ENCODE measurements at regions not wholly inside any gene's neighbourhood (a gene's known extent, or its start where the extent isn't known, plus 50 kb on each side); places are given as distances from the start of the nearest gene placed in this dataset.

GRCh38 chr15:96559631-96560030 is 229.1 kb downstream of the NR2F2 start:
- no peaks in the 10 kb centered on the region for H3K4me1 Mint-ChIP-seq
- no peaks in the 10 kb centered on the region for H3K27me3 Mint-ChIP-seq
- H3K4me3 Mint-ChIP-seq: no peak overlapping the region
- DNase-seq (no peak), ATAC-seq (no peak)
- H3K9me3 ChIP-seq (ENCODE audit: control insufficient read depth, low read length, poor library complexity, severe bottlenecking): no peaks in the 10 kb centered on the region
- H3K27ac Mint-ChIP-seq: no peak overlapping the region
- no peaks in the 10 kb centered on the region for H3K36me3 Mint-ChIP-seq (ENCODE audit: low read depth)

GRCh38 chr15:96560246-96560895 is 229.9 kb downstream of the NR2F2 start:
- DNase-seq (no peak), ATAC-seq (no peak)
- H3K27me3 Mint-ChIP-seq: no peaks in the 10 kb centered on the region
- H3K36me3 Mint-ChIP-seq (ENCODE audit: low read depth): no peaks in the 10 kb centered on the region
- no peaks in the 10 kb centered on the region for H3K9me3 ChIP-seq (ENCODE audit: control insufficient read depth, low read length, poor library complexity, severe bottlenecking)
- H3K4me1 Mint-ChIP-seq: no peaks in the 10 kb centered on the region
- H3K4me3 Mint-ChIP-seq: no peak overlapping the region
- H3K27ac Mint-ChIP-seq: no peak overlapping the region

- ATAC-seq (no peak), DNase-seq (no peak)
- H3K36me3 Mint-ChIP-seq (ENCODE audit: low read depth): no peaks in the 10 kb centered on the region
- H3K27ac Mint-ChIP-seq: no peak overlapping the region
- no peak overlapping the region for H3K4me3 Mint-ChIP-seq
- no peaks in the 10 kb centered on the region for H3K9me3 ChIP-seq (ENCODE audit: control insufficient read depth, low read length, poor library complexity, severe bottlenecking)
- no peaks in the 10 kb centered on the region for H3K27me3 Mint-ChIP-seq
- no peaks in the 10 kb centered on the region for H3K4me1 Mint-ChIP-seq
These were observed 231.1 kb downstream of the NR2F2 start for GRCh38 chr15:96561593-96561992.

GRCh38 chr15:96564546-96564945 is 234.0 kb downstream of the NR2F2 start:
- no peak overlapping the region for H3K4me3 Mint-ChIP-seq
- H3K9me3 ChIP-seq (ENCODE audit: control insufficient read depth, low read length, poor library complexity, severe bottlenecking): no peaks in the 10 kb centered on the region
- H3K4me1 Mint-ChIP-seq: no peaks in the 10 kb centered on the region
- H3K36me3 Mint-ChIP-seq (ENCODE audit: low read depth): no peaks in the 10 kb centered on the region
- ATAC-seq (no peak), DNase-seq (no peak)
- H3K27me3 Mint-ChIP-seq: no peaks in the 10 kb centered on the region
- H3K27ac Mint-ChIP-seq: no peak overlapping the region

- H3K4me3 Mint-ChIP-seq: no peak overlapping the region
- H3K9me3 ChIP-seq (ENCODE audit: control insufficient read depth, low read length, poor library complexity, severe bottlenecking): no peaks in the 10 kb centered on the region
- DNase-seq (no peak), ATAC-seq (no peak)
- no peaks in the 10 kb centered on the region for H3K27me3 Mint-ChIP-seq
- no peaks in the 10 kb centered on the region for H3K4me1 Mint-ChIP-seq
- no peaks in the 10 kb centered on the region for H3K36me3 Mint-ChIP-seq (ENCODE audit: low read depth)
- no peak overlapping the region for H3K27ac Mint-ChIP-seq
These were observed 234.8 kb downstream of the NR2F2 start for GRCh38 chr15:96565266-96565665.

GRCh38 chr15:96574782-96575181 is 244.3 kb downstream of the NR2F2 start:
- no peak overlapping the region for H3K27ac Mint-ChIP-seq
- no peaks in the 10 kb centered on the region for H3K4me1 Mint-ChIP-seq
- H3K4me3 Mint-ChIP-seq: no peak overlapping the region
- DNase-seq (no peak), ATAC-seq (no peak)
- no peaks in the 10 kb centered on the region for H3K27me3 Mint-ChIP-seq
- H3K36me3 Mint-ChIP-seq (ENCODE audit: low read depth): no peaks in the 10 kb centered on the region
- no peaks in the 10 kb centered on the region for H3K9me3 ChIP-seq (ENCODE audit: control insufficient read depth, low read length, poor library complexity, severe bottlenecking)

- DNase-seq (no peak), ATAC-seq (no peak)
- no peaks in the 10 kb centered on the region for H3K9me3 ChIP-seq (ENCODE audit: control insufficient read depth, low read length, poor library complexity, severe bottlenecking)
- Mint-ChIP-seq H3K4me1 (no peaks in the 10 kb centered on the region), H3K27ac (no peak overlapping the region), H3K27me3 (no peaks in the 10 kb centered on the region), H3K4me3 (no peak overlapping the region), H3K36me3 (ENCODE audit: low read depth) (no peaks in the 10 kb centered on the region)
These were observed 246.1 kb downstream of the NR2F2 start for GRCh38 chr15:96576596-96576995.

GRCh38 chr15:96578393-96578792 is 247.9 kb downstream of the NR2F2 start:
- Mint-ChIP-seq H3K27ac (no peak overlapping the region), H3K4me3 (no peak overlapping the region), H3K27me3 (no peaks in the 10 kb centered on the region), H3K4me1 (no peaks in the 10 kb centered on the region), H3K36me3 (ENCODE audit: low read depth) (no peaks in the 10 kb centered on the region)
- H3K9me3 ChIP-seq (ENCODE audit: control insufficient read depth, low read length, poor library complexity, severe bottlenecking): no peaks in the 10 kb centered on the region
- DNase-seq (no peak), ATAC-seq (no peak)

- Mint-ChIP-seq H3K4me3 (no peak overlapping the region), H3K4me1 (no peaks in the 10 kb centered on the region), H3K27me3 (no peaks in the 10 kb centered on the region), H3K36me3 (ENCODE audit: low read depth) (no peaks in the 10 kb centered on the region), H3K27ac (no peak overlapping the region)
- no peak for DNase-seq
- no peak for ATAC-seq
- H3K9me3 ChIP-seq (ENCODE audit: control insufficient read depth, low read length, poor library complexity, severe bottlenecking): no peaks in the 10 kb centered on the region
These were observed 250.9 kb downstream of the NR2F2 start for GRCh38 chr15:96581371-96581770.

GRCh38 chr15:96582473-96582872 is 252.0 kb downstream of the NR2F2 start:
- ATAC-seq (no peak), DNase-seq (no peak)
- H3K4me3 Mint-ChIP-seq: no peak overlapping the region
- no peaks in the 10 kb centered on the region for H3K4me1 Mint-ChIP-seq
- H3K27me3 Mint-ChIP-seq: no peaks in the 10 kb centered on the region
- no peaks in the 10 kb centered on the region for H3K9me3 ChIP-seq (ENCODE audit: control insufficient read depth, low read length, poor library complexity, severe bottlenecking)
- H3K27ac Mint-ChIP-seq: no peak overlapping the region
- H3K36me3 Mint-ChIP-seq (ENCODE audit: low read depth): no peaks in the 10 kb centered on the region

GRCh38 chr15:96583671-96584070 is 253.2 kb downstream of the NR2F2 start:
- no peak for DNase-seq
- H3K4me1 Mint-ChIP-seq: no peaks in the 10 kb centered on the region
- H3K27ac Mint-ChIP-seq: no peak overlapping the region
- no peak for ATAC-seq
- H3K4me3 Mint-ChIP-seq: no peak overlapping the region
- H3K9me3 ChIP-seq (ENCODE audit: control insufficient read depth, low read length, poor library complexity, severe bottlenecking): no peaks in the 10 kb centered on the region
- no peaks in the 10 kb centered on the region for H3K27me3 Mint-ChIP-seq
- H3K36me3 Mint-ChIP-seq (ENCODE audit: low read depth): no peaks in the 10 kb centered on the region

GRCh38 chr15:96585484-96586386 is 255.2 kb downstream of the NR2F2 start:
- Mint-ChIP-seq H3K36me3 (ENCODE audit: low read depth) (no peaks in the 10 kb centered on the region), H3K4me1 (no peaks in the 10 kb centered on the region), H3K27me3 (peaks cover under 1% of the 10 kb centered on the region), H3K27ac (no peak overlapping the region), H3K4me3 (no peak overlapping the region)
- no peaks in the 10 kb centered on the region for H3K9me3 ChIP-seq (ENCODE audit: control insufficient read depth, low read length, poor library complexity, severe bottlenecking)
- ATAC-seq (no peak), DNase-seq (no peak)

GRCh38 chr15:96586901-96587300 is 256.4 kb downstream of the NR2F2 start:
- Mint-ChIP-seq H3K27me3 (peaks cover 6% of the 10 kb centered on the region), H3K4me3 (no peak overlapping the region), H3K4me1 (no peaks in the 10 kb centered on the region), H3K27ac (no peak overlapping the region), H3K36me3 (ENCODE audit: low read depth) (no peaks in the 10 kb centered on the region)
- DNase-seq: no peak
- no peaks in the 10 kb centered on the region for H3K9me3 ChIP-seq (ENCODE audit: control insufficient read depth, low read length, poor library complexity, severe bottlenecking)
- ATAC-seq: no peak

GRCh38 chr15:96589864-96590263 is 259.4 kb downstream of the NR2F2 start:
- no peaks in the 10 kb centered on the region for H3K36me3 Mint-ChIP-seq (ENCODE audit: low read depth)
- peaks cover 6% of the 10 kb centered on the region for H3K27me3 Mint-ChIP-seq
- ATAC-seq: no peak
- H3K4me1 Mint-ChIP-seq: no peaks in the 10 kb centered on the region
- H3K27ac Mint-ChIP-seq: no peak overlapping the region
- H3K4me3 Mint-ChIP-seq: no peak overlapping the region
- no peak for DNase-seq
- H3K9me3 ChIP-seq (ENCODE audit: control insufficient read depth, low read length, poor library complexity, severe bottlenecking): no peaks in the 10 kb centered on the region
